ENCODE measurements at regions not wholly inside any gene's neighbourhood (a gene's known extent, or its start where the extent isn't known, plus 50 kb on each side); places are given as distances from the start of the nearest gene placed in this dataset.

GRCh38 chr3:102036017-102036416, 186.7 kb downstream of the NFKBIZ start:
- TF ChIP-seq CTCF (conservative IDR thresholded peaks at IDR 0.05; ENCODE audit: low read depth, low read length), result no peak
- no peak for TF ChIP-seq EZH2 (IDR thresholded peaks at IDR 0.05; ENCODE audit: borderline replicate concordance, low read depth, low read length, poor library complexity, severe bottlenecking)

Data from A673 (cell line).